ENCODE measurements at regions not wholly inside any gene's neighbourhood (a gene's known extent, or its start where the extent isn't known, plus 50 kb on each side); places are given as distances from the start of the nearest gene placed in this dataset.

- TF ChIP-seq POLR2A (IDR thresholded peaks at IDR 0.05) = no peak
- TF ChIP-seq, protein P1, sequence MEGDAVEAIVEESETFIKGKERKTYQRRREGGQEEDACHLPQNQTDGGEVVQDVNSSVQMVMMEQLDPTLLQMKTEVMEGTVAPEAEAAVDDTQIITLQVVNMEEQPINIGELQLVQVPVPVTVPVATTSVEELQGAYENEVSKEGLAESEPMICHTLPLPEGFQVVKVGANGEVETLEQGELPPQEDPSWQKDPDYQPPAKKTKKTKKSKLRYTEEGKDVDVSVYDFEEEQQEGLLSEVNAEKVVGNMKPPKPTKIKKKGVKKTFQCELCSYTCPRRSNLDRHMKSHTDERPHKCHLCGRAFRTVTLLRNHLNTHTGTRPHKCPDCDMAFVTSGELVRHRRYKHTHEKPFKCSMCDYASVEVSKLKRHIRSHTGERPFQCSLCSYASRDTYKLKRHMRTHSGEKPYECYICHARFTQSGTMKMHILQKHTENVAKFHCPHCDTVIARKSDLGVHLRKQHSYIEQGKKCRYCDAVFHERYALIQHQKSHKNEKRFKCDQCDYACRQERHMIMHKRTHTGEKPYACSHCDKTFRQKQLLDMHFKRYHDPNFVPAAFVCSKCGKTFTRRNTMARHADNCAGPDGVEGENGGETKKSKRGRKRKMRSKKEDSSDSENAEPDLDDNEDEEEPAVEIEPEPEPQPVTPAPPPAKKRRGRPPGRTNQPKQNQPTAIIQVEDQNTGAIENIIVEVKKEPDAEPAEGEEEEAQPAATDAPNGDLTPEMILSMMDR (IDR thresholded peaks at IDR 0.05) = no peak
Measured at GRCh38 chr7:18200266-18200665, 172.6 kb upstream of the PRPS1L1 start.
